ENCODE measurements at regions not wholly inside any gene's neighbourhood (a gene's known extent, or its start where the extent isn't known, plus 50 kb on each side); places are given as distances from the start of the nearest gene placed in this dataset.

DNA sequence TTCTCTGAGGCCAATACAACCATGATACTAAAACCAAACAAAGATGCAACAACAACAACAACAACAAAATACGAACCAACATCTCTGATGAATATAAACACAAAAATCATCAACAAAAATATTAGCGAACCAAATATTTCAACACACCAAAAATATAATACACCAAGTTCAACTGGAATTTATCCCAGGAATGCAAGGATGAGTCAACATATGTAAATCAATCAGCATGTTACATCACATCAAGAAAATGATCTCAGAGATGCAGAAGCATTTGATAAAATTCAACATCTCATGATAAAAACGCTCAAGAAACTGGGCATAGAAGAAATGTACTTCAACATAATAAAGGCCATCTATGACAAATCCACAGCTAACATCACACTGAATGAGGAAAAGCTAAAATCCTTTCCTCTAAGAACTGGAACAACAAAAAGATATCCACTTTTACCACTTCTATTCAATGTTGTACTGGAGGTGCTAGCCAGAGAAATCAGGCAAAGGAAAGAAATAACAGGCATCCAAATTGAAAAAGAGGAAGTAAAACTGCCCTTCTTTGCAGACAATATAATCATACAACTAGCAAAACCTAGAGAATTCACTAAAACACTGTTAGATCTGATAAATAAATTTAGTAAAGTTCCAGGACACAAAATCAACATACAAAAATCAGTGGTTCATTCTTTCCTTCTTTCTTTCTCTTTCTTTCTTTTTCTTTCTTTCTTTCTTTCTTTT lies 2448.7 kb upstream of the PCDH20 start (continued):
- TF ChIP-seq, protein P1, sequence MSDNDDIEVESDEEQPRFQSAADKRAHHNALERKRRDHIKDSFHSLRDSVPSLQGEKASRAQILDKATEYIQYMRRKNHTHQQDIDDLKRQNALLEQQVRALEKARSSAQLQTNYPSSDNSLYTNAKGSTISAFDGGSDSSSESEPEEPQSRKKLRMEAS (IDR thresholded peaks at IDR 0.05), result no peak

DNA sequence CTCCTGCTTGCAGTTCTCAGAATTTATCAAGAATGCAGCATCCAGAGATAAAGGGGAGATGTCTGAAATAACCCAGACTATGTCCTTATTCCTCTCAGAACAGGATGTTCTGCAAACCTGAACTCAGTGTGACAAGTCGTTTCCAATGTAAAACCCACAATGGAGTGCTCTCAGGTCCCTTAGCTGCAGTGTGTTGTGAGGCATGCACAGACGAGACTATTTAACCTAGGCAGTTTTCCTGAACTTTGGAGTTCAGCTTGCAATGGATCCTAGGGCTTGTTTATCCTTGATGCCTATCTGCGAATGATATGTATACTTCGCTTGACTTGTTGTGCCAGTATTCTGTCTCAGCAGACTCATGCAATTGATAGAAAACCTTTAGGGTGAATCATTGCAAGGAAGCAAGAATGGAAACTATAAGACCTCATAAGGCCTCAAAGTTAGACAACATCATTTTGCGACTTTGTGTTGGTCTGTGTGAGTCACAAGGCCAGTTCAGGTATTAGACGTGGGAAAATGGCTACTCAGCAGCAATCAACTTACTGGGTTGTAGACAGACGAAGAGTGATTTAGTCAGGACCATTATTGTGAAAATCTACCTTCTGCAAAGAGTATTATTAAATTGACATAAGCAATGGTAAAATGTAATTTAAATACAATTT lies 2439.9 kb upstream of the PCDH20 start:
- no peak for TF ChIP-seq CBX3 (IDR thresholded peaks at IDR 0.05; ENCODE audit: low read depth)
- no peak for TF ChIP-seq EZH2 (IDR thresholded peaks at IDR 0.05)
- no peak for TF ChIP-seq POLR2A (IDR thresholded peaks at IDR 0.05; ENCODE audit: borderline replicate concordance, extremely low read depth, insufficient read depth, insufficient read length)
- TF ChIP-seq RAD21 (IDR thresholded peaks at IDR 0.05; ENCODE audit: low read depth), result no peak
- H3K9me2 ChIP-seq (ENCODE audit: insufficient read depth), result no peaks in the 10 kb centered on the region
- BruUV-seq (replicated peaks), result no TSS peak
- no peak overlapping the region for H3K4me2 ChIP-seq (ENCODE audit: low read length)
- CTCF ChIA-PET, result no interaction called here
- no peaks in the 10 kb centered on the region for H3K36me3 ChIP-seq (ENCODE audit: control insufficient read depth in 1 of 2, insufficient read depth in 2 of 2, low read length in 2 of 2)
- no peaks in the 10 kb centered on the region for H3K9me3 ChIP-seq (ENCODE audit: control insufficient read depth in 1 of 2, insufficient read depth in 1 of 2, low read depth in 1 of 2, low read length in 2 of 2)
- no peaks in the 10 kb centered on the region for H4K20me1 ChIP-seq (ENCODE audit: insufficient read depth)
- no peak overlapping the region for H3K27ac ChIP-seq (ENCODE audit: low read depth, low read length)
- H3K27me3 ChIP-seq (ENCODE audit: insufficient read depth, low read length), result no peaks in the 10 kb centered on the region
- DNase-seq (ENCODE audit: low read depth, low spot score) (no peak), ATAC-seq (no peak)
- intact Hi-C loops (cut with micrococcal nuclease), result no loop called here
- POLR2A ChIA-PET, result no interaction called here
- no peaks in the 10 kb centered on the region for H3K4me1 ChIP-seq (ENCODE audit: control insufficient read depth in 1 of 2, insufficient read depth in 2 of 2, low read length in 2 of 2)
- H3K9ac ChIP-seq (ENCODE audit: low read length), result no peak overlapping the region
- no peak overlapping the region for H3K4me3 ChIP-seq (replicated peaks in 1 of 2; ENCODE audit: low read depth in 1 of 2, low read length in 2 of 2)
- RAD21 ChIA-PET (ENCODE audit: low non-redundant PET in 1 of 2, low total read pairs in 2 of 2, uncharacterized antibody in 2 of 2, unreplicated experiment in 2 of 2), result no interaction called here
- H3K79me2 ChIP-seq (ENCODE audit: insufficient read depth, low read length), result no peaks in the 10 kb centered on the region
- H2AFZ ChIP-seq (ENCODE audit: low read depth, low read length, poor library complexity, severe bottlenecking), result no peak overlapping the region

DNA sequence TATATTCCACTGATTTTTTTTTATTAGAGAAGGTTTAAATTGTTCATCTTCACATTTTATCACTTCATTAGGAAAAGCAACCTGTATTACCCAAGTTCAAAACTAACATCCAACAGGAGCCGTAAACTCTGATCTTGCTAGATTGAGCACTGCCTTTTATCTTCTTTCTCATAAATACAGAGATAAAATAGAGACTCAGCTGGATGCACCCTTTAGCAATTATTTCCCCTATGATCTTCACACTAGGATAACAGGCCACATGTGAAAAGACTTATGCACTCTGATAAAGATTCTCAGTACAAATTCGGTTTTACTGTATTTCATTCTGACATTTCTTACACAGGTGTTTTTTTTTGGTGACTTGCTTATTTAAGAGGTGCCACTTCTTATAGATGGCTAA lies 2438.2 kb upstream of the PCDH20 start:
- H3K27me3 ChIP-seq (ENCODE audit: insufficient read depth, low read length), result no peaks in the 10 kb centered on the region
- H3K27ac ChIP-seq (ENCODE audit: low read depth, low read length), result no peak overlapping the region
- H3K9me2 ChIP-seq (ENCODE audit: insufficient read depth), result no peaks in the 10 kb centered on the region
- no peaks in the 10 kb centered on the region for H3K36me3 ChIP-seq (ENCODE audit: control insufficient read depth in 1 of 2, insufficient read depth in 2 of 2, low read length in 2 of 2)
- BruUV-seq (replicated peaks), result no TSS peak
- no peak for TF ChIP-seq TCF7L2 (IDR thresholded peaks at IDR 0.05; ENCODE audit: borderline replicate concordance, extremely low read depth, insufficient read depth, insufficient read length)
- no peak for TF ChIP-seq EZH2 (IDR thresholded peaks at IDR 0.05)
- no peak for TF ChIP-seq ZNF274 (IDR thresholded peaks at IDR 0.05; ENCODE audit: low read depth, low read length)
- TF ChIP-seq, protein P1 (IDR thresholded peaks at IDR 0.05), result no peak
- TF ChIP-seq YY1 (IDR thresholded peaks at IDR 0.05; ENCODE audit: extremely low read depth, insufficient replicate concordance, low read depth, low read length), result no peak
- ATAC-seq (no peak), DNase-seq (ENCODE audit: low read depth, low spot score) (no peak)
- H2AFZ ChIP-seq (ENCODE audit: low read depth, low read length, poor library complexity, severe bottlenecking), result no peak overlapping the region
- intact Hi-C loops (cut with micrococcal nuclease), result no loop called here
- no peaks in the 10 kb centered on the region for H4K20me1 ChIP-seq (ENCODE audit: insufficient read depth)
- POLR2A ChIA-PET, result no interaction called here
- H3K4me2 ChIP-seq (ENCODE audit: low read length), result no peak overlapping the region
- CTCF ChIA-PET, result no interaction called here
- H3K79me2 ChIP-seq (ENCODE audit: insufficient read depth, low read length), result no peaks in the 10 kb centered on the region
- no peak overlapping the region for H3K4me3 ChIP-seq (replicated peaks in 1 of 2; ENCODE audit: low read depth in 1 of 2, low read length in 2 of 2)
- H3K4me1 ChIP-seq (ENCODE audit: control insufficient read depth in 1 of 2, insufficient read depth in 2 of 2, low read length in 2 of 2), result no peaks in the 10 kb centered on the region
- no peaks in the 10 kb centered on the region for H3K9me3 ChIP-seq (ENCODE audit: control insufficient read depth in 1 of 2, insufficient read depth in 1 of 2, low read depth in 1 of 2, low read length in 2 of 2)
- H3K9ac ChIP-seq (ENCODE audit: low read length), result no peak overlapping the region
- RAD21 ChIA-PET (ENCODE audit: low non-redundant PET in 1 of 2, low total read pairs in 2 of 2, uncharacterized antibody in 2 of 2, unreplicated experiment in 2 of 2), result no interaction called here

Measured in HCT116 (cell line).